GM23338 (cell line): ENCODE measurements at regions not wholly inside any gene's neighbourhood (a gene's known extent, or its start where the extent isn't known, plus 50 kb on each side); places are given as distances from the start of the nearest gene placed in this dataset.

Source experiments
- ATAC-seq: fragments of 200-7000 bp; cut with Tn5 transposase; 3 replicates; pipeline ENCODE4 v1.9.1; 2020
- DNase-seq: peaks from one replicate; pipeline ENCODE4 v3.0.0-alpha.2; 2015; ENCODE audit warnings: low spot score
- H2AFZ ChIP-seq: fragments of 200-600 bp; sonication (generic); 2 replicates; pipeline ENCODE4 v1.8.0; 2016; ENCODE audit warnings: antibody characterized with exemption, mild to moderate bottlenecking, moderate library complexity
- H3F3A ChIP-seq: fragments of 200-600 bp; sonication (generic); replicated peaks from 2 replicates; pipeline ENCODE4 v1.8.0; 2017; ENCODE audit warnings: antibody characterized with exemption, mixed run types, low read depth
- H3K27ac ChIP-seq: fragments of 200-600 bp; sonication (generic); 2 replicates; pipeline ENCODE4 v1.6.1; 2016; ENCODE audit warnings: low read depth
- H3K27me3 ChIP-seq: fragments of 200-600 bp; sonication (generic); 2 replicates; pipeline ENCODE4 v1.8.0; 2016; ENCODE audit warnings: mild to moderate bottlenecking, mixed run types, moderate library complexity; ENCODE audit not compliant: insufficient read depth
- H3K36me3 ChIP-seq: fragments of 200-600 bp; sonication (generic); 2 replicates; pipeline ENCODE4 v1.8.0; 2016; ENCODE audit warnings: mild to moderate bottlenecking; ENCODE audit not compliant: insufficient read depth
- H3K4me1 ChIP-seq: fragments of 200-600 bp; sonication (generic); 2 replicates; pipeline ENCODE4 v1.8.0; 2016; ENCODE audit warnings: mild to moderate bottlenecking, moderate library complexity; ENCODE audit not compliant: insufficient read depth
- H3K4me2 ChIP-seq: fragments of 200-600 bp; sonication (generic); 2 replicates; pipeline ENCODE4 v1.7.1; 2017; ENCODE audit warnings: mixed run types
- H3K4me3 ChIP-seq: fragments of 200-600 bp; sonication (generic); 2 replicates; pipeline ENCODE4 v1.6.1; 2016; ENCODE audit warnings: mixed run types
- H3K79me2 ChIP-seq: fragments of 200-600 bp; sonication (generic); replicated peaks from 2 replicates; pipeline ENCODE4 v1.8.0; 2017; ENCODE audit warnings: mild to moderate bottlenecking; ENCODE audit not compliant: insufficient read depth
- H3K9me2 ChIP-seq: fragments of 200-600 bp; sonication (generic); 2 replicates; pipeline ENCODE4 v1.8.0; 2017; ENCODE audit not compliant: insufficient read depth
- H4K20me1 ChIP-seq: fragments of 200-600 bp; sonication (generic); replicated peaks from 2 replicates; pipeline ENCODE4 v1.8.0; 2017; ENCODE audit warnings: mild to moderate bottlenecking; ENCODE audit not compliant: insufficient read depth
- H3K27ac Mint-ChIP-seq: 2 replicates; pipeline ENCODE4 v1.8.0; 2020; ENCODE audit warnings: inconsistent platforms, mild to moderate bottlenecking, moderate library complexity, mixed read lengths
- H3K27me3 Mint-ChIP-seq: 3 replicates; pipeline ENCODE4 v1.8.0; 2022; ENCODE audit warnings: low read depth, mild to moderate bottlenecking, moderate library complexity, mixed read lengths, inconsistent platforms; ENCODE audit not compliant: insufficient read depth, poor library complexity
- H3K36me3 Mint-ChIP-seq: 3 replicates; pipeline ENCODE4 v1.8.0; 2021; ENCODE audit warnings: low read depth, mild to moderate bottlenecking, inconsistent platforms, moderate library complexity, mixed read lengths
- H3K4me1 Mint-ChIP-seq: 3 replicates; pipeline ENCODE4 v1.8.0; 2020; ENCODE audit warnings: mild to moderate bottlenecking, inconsistent platforms, mixed read lengths
- H3K4me3 Mint-ChIP-seq: 3 replicates; pipeline ENCODE4 v1.8.0; 2021; ENCODE audit warnings: moderate library complexity, mild to moderate bottlenecking, inconsistent platforms, mixed read lengths
- H3K9me3 Mint-ChIP-seq: 3 replicates; pipeline ENCODE4 v1.8.0; 2020; ENCODE audit warnings: moderate library complexity, mild to moderate bottlenecking, inconsistent platforms, mixed read lengths
- CREB1 ChIP-seq: fragments of 250-450 bp; sonication (Bioruptor Pico); IDR thresholded peaks from 2 replicates; pipeline ENCODE4 v1.5.0; 2020; ENCODE audit warnings: low read depth, mild to moderate bottlenecking, moderate library complexity
- EZH2 ChIP-seq: fragments of 200-600 bp; sonication (generic); IDR thresholded peaks from one replicate; pipeline ENCODE4 v1.8.0; 2017; ENCODE audit warnings: antibody characterized with exemption, mild to moderate bottlenecking, low read depth; ENCODE audit not compliant: unreplicated experiment
- EZH2phosphoT487 ChIP-seq: fragments of 200-600 bp; sonication (generic); IDR thresholded peaks from one replicate; pipeline ENCODE4 v1.8.1; 2018; ENCODE audit warnings: antibody characterized with exemption; ENCODE audit not compliant: unreplicated experiment
- JUNB ChIP-seq: IDR thresholded peaks from one replicate; pipeline ENCODE4 v1.6.1; 2016; ENCODE audit warnings: antibody characterized with exemption; ENCODE audit not compliant: unreplicated experiment
- NANOG ChIP-seq: IDR thresholded peaks from 2 replicates; pipeline ENCODE4 v1.6.1; 2016; ENCODE audit warnings: antibody characterized with exemption, borderline replicate concordance
- POLR2AphosphoS5 ChIP-seq: IDR thresholded peaks from 2 replicates; pipeline ENCODE4 v1.6.1; 2016; ENCODE audit warnings: antibody characterized with exemption, low read depth
- STAT1 ChIP-seq: IDR thresholded peaks from one replicate; pipeline ENCODE4 v1.6.1; 2016; ENCODE audit warnings: antibody characterized with exemption; ENCODE audit not compliant: unreplicated experiment
- ZNF114 ChIP-seq: fragments of 250-450 bp; sonication (Bioruptor Pico); IDR thresholded peaks from 2 replicates; pipeline ENCODE4 v1.5.0; 2020; ENCODE audit warnings: mild to moderate bottlenecking, moderate library complexity
- ZNF331 ChIP-seq: fragments of 250-450 bp; sonication (Bioruptor Pico); IDR thresholded peaks from 2 replicates; pipeline ENCODE4 v1.5.0; 2020; ENCODE audit warnings: low read depth, mild to moderate bottlenecking, moderate library complexity
- TF ChIP-seq, protein P1 (sequence below): fragments of 250-450 bp; sonication (Bioruptor Pico); IDR thresholded peaks from 2 replicates; pipeline ENCODE4 v1.5.0; 2020; ENCODE audit warnings: mild to moderate bottlenecking, moderate library complexity
- TF ChIP-seq, protein P2 (sequence below), 2 experiments: fragments of 200-600 bp in 1 of 2; sonication (generic) in 1 of 2; conservative IDR thresholded peaks; 2 replicates each; pipeline versions ENCODE4 v1.5.1 to v1.6.1; 2016 to 2017; ENCODE audit warnings: antibody characterized with exemption in 2 of 2, low read depth in 2 of 2, mild to moderate bottlenecking in 2 of 2, moderate library complexity in 1 of 2
- TF ChIP-seq, protein P3 (sequence below): IDR thresholded peaks from 2 replicates; pipeline ENCODE4 v1.6.1; 2016; ENCODE audit warnings: antibody characterized with exemption
- TF ChIP-seq, protein P4 (sequence below): IDR thresholded peaks from one replicate; pipeline ENCODE4 v1.6.1; 2018; ENCODE audit warnings: antibody characterized with exemption; ENCODE audit not compliant: unreplicated experiment

DNA sequence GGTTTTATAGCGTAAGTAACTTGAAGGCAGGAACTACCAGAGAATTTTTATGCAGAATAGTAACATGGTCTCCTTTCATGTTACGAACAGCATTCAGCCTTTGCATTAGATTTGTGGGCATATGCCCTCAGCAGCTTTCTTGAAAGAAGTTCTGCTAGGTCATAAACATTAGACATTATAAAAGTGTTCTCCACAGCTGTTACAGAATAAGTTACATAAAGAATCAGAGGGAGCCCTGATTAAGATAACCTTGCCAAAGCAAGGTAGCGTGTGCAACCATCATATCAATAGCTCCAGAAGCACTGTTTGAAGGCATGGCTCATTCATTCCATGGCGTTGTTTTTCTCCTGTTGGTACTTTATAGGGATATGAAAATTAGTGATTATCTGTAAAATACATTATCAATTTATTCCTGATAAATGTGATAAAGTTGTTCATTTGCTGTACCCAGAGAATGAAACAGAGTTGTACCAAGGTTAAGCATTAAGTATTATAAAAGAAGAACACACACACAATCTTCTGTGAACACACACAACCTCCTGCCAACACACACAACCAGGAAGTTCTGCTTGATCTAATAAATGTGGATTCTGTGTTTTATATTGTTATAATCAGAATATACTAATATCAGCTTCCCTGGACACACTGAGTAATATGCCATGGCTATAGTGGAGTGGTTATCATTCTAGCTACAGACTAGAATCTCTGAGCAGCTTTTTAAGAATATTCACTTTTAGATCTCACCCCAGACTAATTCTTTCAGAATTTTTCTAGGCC, 286.7 kb upstream of the SLC39A10 start:
- H3K36me3 Mint-ChIP-seq, result no peaks in the 10 kb centered on the region
- Histone ChIP-seq H3K4me2 (no peak overlapping the region), H3K79me2 (no peaks in the 10 kb centered on the region), H3F3A (no peaks in the 10 kb centered on the region), H3K36me3 (no peaks in the 10 kb centered on the region), H2AFZ (no peak overlapping the region), H3K27me3 (no peaks in the 10 kb centered on the region), H3K4me3 (no peak overlapping the region), H3K4me1 (no peaks in the 10 kb centered on the region), H4K20me1 (no peaks in the 10 kb centered on the region), H3K27ac (no peak overlapping the region), H3K9me2 (no peaks in the 10 kb centered on the region)
- H3K27me3 Mint-ChIP-seq, result no peaks in the 10 kb centered on the region
- no peak overlapping the region for H3K27ac Mint-ChIP-seq
- ATAC-seq (no peak), DNase-seq (no peak)
- H3K4me1 Mint-ChIP-seq, result no peaks in the 10 kb centered on the region
- no peaks in the 10 kb centered on the region; the same call in 2 of the 3 replicates for H3K9me3 Mint-ChIP-seq
- no peak overlapping the region for H3K4me3 Mint-ChIP-seq
- TF ChIP-seq, protein P1, sequence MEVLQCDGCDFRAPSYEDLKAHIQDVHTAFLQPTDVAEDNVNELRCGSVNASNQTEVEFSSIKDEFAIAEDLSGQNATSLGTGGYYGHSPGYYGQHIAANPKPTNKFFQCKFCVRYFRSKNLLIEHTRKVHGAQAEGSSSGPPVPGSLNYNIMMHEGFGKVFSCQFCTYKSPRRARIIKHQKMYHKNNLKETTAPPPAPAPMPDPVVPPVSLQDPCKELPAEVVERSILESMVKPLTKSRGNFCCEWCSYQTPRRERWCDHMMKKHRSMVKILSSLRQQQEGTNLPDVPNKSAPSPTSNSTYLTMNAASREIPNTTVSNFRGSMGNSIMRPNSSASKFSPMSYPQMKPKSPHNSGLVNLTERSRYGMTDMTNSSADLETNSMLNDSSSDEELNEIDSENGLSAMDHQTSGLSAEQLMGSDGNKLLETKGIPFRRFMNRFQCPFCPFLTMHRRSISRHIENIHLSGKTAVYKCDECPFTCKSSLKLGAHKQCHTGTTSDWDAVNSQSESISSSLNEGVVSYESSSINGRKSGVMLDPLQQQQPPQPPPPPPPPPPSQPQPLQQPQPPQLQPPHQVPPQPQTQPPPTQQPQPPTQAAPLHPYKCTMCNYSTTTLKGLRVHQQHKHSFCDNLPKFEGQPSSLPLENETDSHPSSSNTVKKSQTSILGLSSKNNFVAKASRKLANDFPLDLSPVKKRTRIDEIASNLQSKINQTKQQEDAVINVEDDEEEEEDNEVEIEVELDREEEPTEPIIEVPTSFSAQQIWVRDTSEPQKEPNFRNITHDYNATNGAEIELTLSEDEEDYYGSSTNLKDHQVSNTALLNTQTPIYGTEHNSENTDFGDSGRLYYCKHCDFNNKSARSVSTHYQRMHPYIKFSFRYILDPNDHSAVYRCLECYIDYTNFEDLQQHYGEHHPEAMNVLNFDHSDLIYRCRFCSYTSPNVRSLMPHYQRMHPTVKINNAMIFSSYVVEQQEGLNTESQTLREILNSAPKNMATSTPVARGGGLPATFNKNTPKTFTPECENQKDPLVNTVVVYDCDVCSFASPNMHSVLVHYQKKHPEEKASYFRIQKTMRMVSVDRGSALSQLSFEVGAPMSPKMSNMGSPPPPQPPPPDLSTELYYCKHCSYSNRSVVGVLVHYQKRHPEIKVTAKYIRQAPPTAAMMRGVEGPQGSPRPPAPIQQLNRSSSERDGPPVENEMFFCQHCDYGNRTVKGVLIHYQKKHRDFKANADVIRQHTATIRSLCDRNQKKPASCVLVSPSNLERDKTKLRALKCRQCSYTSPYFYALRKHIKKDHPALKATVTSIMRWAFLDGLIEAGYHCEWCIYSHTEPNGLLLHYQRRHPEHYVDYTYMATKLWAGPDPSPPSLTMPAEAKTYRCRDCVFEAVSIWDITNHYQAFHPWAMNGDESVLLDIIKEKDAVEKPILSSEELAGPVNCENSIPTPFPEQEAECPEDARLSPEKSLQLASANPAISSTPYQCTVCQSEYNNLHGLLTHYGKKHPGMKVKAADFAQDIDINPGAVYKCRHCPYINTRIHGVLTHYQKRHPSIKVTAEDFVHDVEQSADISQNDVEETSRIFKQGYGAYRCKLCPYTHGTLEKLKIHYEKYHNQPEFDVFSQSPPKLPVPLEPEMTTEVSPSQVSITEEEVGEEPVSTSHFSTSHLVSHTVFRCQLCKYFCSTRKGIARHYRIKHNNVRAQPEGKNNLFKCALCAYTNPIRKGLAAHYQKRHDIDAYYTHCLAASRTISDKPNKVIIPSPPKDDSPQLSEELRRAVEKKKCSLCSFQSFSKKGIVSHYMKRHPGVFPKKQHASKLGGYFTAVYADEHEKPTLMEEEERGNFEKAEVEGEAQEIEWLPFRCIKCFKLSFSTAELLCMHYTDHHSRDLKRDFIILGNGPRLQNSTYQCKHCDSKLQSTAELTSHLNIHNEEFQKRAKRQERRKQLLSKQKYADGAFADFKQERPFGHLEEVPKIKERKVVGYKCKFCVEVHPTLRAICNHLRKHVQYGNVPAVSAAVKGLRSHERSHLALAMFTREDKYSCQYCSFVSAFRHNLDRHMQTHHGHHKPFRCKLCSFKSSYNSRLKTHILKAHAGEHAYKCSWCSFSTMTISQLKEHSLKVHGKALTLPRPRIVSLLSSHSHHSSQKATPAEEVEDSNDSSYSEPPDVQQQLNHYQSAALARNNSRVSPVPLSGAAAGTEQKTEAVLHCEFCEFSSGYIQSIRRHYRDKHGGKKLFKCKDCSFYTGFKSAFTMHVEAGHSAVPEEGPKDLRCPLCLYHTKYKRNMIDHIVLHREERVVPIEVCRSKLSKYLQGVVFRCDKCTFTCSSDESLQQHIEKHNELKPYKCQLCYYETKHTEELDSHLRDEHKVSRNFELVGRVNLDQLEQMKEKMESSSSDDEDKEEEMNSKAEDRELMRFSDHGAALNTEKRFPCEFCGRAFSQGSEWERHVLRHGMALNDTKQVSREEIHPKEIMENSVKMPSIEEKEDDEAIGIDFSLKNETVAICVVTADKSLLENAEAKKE (CRISPR knock-in tag), result no peak
- TF ChIP-seq POLR2AphosphoS5 (no peak), NANOG (no peak), EZH2 (no peak), JUNB (no peak), STAT1 (no peak), EZH2phosphoT487 (no peak), ZNF331 (CRISPR knock-in tag) (no peak), ZNF114 (CRISPR knock-in tag) (no peak), CREB1 (CRISPR knock-in tag) (no peak)
- TF ChIP-seq, protein P2, sequence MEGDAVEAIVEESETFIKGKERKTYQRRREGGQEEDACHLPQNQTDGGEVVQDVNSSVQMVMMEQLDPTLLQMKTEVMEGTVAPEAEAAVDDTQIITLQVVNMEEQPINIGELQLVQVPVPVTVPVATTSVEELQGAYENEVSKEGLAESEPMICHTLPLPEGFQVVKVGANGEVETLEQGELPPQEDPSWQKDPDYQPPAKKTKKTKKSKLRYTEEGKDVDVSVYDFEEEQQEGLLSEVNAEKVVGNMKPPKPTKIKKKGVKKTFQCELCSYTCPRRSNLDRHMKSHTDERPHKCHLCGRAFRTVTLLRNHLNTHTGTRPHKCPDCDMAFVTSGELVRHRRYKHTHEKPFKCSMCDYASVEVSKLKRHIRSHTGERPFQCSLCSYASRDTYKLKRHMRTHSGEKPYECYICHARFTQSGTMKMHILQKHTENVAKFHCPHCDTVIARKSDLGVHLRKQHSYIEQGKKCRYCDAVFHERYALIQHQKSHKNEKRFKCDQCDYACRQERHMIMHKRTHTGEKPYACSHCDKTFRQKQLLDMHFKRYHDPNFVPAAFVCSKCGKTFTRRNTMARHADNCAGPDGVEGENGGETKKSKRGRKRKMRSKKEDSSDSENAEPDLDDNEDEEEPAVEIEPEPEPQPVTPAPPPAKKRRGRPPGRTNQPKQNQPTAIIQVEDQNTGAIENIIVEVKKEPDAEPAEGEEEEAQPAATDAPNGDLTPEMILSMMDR (conservative IDR thresholded peaks at IDR 0.05; ENCODE audit: low read depth in 2 of 2), result no peak
- TF ChIP-seq, protein P3, sequence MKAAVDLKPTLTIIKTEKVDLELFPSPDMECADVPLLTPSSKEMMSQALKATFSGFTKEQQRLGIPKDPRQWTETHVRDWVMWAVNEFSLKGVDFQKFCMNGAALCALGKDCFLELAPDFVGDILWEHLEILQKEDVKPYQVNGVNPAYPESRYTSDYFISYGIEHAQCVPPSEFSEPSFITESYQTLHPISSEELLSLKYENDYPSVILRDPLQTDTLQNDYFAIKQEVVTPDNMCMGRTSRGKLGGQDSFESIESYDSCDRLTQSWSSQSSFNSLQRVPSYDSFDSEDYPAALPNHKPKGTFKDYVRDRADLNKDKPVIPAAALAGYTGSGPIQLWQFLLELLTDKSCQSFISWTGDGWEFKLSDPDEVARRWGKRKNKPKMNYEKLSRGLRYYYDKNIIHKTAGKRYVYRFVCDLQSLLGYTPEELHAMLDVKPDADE, result no peak
- TF ChIP-seq, protein P4, sequence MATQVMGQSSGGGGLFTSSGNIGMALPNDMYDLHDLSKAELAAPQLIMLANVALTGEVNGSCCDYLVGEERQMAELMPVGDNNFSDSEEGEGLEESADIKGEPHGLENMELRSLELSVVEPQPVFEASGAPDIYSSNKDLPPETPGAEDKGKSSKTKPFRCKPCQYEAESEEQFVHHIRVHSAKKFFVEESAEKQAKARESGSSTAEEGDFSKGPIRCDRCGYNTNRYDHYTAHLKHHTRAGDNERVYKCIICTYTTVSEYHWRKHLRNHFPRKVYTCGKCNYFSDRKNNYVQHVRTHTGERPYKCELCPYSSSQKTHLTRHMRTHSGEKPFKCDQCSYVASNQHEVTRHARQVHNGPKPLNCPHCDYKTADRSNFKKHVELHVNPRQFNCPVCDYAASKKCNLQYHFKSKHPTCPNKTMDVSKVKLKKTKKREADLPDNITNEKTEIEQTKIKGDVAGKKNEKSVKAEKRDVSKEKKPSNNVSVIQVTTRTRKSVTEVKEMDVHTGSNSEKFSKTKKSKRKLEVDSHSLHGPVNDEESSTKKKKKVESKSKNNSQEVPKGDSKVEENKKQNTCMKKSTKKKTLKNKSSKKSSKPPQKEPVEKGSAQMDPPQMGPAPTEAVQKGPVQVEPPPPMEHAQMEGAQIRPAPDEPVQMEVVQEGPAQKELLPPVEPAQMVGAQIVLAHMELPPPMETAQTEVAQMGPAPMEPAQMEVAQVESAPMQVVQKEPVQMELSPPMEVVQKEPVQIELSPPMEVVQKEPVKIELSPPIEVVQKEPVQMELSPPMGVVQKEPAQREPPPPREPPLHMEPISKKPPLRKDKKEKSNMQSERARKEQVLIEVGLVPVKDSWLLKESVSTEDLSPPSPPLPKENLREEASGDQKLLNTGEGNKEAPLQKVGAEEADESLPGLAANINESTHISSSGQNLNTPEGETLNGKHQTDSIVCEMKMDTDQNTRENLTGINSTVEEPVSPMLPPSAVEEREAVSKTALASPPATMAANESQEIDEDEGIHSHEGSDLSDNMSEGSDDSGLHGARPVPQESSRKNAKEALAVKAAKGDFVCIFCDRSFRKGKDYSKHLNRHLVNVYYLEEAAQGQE, result no peak
